Right lobe of liver (tissue), 4 donors: ENCODE measurements at regions not wholly inside any gene's neighbourhood (a gene's known extent, or its start where the extent isn't known, plus 50 kb on each side); places are given as distances from the start of the nearest gene placed in this dataset.

Experiments
- CTCF ChIP-seq, 4 donors: fragments of 200-600 bp in 3 of 4; fragments of 450-650 bp in 1 of 4; IDR thresholded peaks; one replicate each; pipeline versions ENCODE4 v1.5.1 to v1.8.0; 2016 to 2022; ENCODE audit warnings: antibody characterized with exemption in 4 of 4, mild to moderate bottlenecking in 2 of 4
- POLR2A ChIP-seq: fragments of 450-650 bp; IDR thresholded peaks from one replicate; pipeline ENCODE4 v1.6.1; 2017; ENCODE audit warnings: antibody characterized with exemption, mild to moderate bottlenecking
- donor health status: DM: no; HTN: no; CAD: no.
- donor health status: DM: no; HTN: no; CAD: no.
- donor health status: DM: no; HTN: yes; CAD: no.

- no peak for TF ChIP-seq CTCF (IDR thresholded peaks at IDR 0.05)
- TF ChIP-seq POLR2A = no peak
Measured at GRCh38 chr6:97656706-97657350, 373.8 kb upstream of the MMS22L start.
